ENCODE measurements at regions not wholly inside any gene's neighbourhood (a gene's known extent, or its start where the extent isn't known, plus 50 kb on each side); places are given as distances from the start of the nearest gene placed in this dataset.
"Not testable (repeated sequence)": the region's sequence is repeated elsewhere in the genome, so short reads cannot be mapped to it uniquely, and the experiment has no call there.

DNA sequence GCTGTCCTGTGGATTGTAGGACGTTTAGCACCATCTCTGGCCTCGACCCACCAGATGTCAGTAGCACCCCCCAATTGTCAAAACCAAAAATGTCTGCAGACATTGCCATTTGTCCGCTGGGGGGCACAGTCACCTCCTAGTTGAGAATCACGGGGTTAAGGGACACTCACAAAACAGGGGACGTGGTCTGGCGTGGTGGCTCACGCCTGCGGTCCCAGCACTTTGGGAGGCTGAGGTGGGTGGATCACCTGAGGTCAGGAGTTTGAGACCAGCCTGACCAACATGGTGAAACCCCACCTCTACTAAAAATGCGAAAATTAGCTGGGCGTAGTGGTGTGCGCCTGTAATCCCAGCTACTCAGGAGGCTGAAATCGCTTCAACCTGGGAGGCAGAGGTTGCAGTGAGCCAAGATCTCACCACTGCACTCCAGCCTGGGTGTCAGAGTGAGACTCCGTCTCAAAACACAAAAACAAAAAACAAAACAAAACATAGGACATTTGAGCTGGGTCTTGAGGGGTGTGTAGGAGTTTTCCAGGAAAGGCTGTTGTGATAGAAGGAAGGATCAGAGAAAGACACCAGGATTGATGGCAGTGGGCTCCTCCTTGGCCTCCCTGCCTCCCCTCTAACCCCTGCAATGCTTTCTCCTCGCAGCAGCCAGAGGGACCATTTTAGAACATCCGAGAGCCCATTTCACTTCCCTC, 171.8 kb upstream of the GSE1 start:
- DNase-seq (ENCODE audit: low read depth in 2 of 2), result no peak

DNA sequence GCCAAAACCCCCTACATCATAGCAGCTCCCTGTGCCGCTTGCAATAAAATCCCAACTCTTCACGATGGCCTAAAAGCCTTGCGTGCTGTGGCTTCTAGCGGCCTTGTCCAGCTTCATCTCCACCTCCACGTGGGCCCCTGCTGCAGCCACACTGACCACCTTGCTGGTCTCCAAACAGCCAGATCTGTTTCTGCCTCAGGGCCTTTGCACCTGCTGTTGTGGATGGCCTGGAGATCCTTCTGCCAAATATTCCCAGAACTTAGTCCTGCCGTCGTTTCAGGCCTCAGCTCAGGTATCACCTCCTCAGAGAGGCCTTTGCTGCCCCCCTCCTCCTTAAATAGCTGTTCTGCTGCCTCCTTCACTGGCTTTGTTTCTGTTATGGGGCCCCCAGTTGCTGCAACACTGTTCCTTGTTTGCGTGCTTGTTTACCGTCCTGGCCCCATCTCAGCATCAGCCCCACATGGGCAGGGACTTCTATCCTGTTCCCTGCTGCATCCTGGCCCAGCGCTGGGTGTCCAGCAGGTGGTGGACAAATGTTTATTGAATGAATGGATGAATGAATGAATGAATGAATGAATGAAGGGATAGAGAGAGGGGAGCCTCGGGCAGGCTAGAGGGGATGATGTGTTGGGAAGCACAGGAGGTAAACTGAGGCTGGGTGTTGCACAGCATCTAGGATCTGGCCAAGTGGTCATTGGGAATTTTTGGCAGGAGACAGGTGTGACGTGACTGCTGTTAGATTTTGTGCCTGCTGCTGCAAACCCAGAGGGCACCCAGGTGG, 171.0 kb upstream of the GSE1 start:
- DNase-seq (ENCODE audit: low read depth in 2 of 2), result no peak

DNA sequence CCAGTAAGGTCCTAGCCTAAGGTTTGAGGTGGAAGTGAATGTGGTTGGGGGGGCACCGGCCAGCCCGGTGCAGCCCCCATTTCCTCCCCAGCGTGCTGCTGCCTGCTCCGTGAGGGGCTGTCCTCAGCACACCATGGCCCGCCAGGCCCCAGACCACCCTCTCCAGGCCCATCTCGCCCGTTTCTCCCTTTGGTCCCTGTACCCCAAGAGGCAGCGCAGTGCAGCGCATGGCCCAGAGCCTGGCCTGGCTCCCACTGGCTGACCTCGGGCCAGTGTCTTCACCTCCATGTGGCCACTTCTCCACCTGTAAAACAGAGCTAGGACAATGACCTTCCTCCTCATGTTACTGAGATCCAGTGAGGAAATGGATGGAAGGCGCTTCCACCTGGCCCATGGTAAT, 170.0 kb upstream of the GSE1 start:
- DNase-seq (ENCODE audit: low read depth in 2 of 2), result no peak

DNA sequence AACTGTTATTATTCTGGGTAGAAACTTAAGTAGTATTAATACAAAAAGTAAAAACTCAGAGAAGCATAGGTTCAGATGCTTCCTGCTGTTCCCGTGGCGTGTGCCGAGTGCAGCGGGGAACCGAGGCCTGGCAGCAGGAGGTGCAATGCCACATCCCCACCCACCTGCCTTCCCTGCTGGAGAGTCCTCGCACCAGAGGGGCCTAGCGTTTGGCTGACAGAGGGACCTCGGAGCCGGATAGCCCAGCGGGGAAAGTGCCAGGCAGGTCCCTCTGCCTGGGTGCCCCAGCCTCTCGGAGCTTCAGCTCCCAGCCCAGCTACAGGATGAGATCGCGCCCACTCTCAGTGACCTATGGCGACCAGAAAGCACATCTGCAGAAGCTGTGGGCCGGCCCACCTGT, 169.6 kb upstream of the GSE1 start:
- DNase-seq (ENCODE audit: low read depth in 2 of 2), result no peak

DNA sequence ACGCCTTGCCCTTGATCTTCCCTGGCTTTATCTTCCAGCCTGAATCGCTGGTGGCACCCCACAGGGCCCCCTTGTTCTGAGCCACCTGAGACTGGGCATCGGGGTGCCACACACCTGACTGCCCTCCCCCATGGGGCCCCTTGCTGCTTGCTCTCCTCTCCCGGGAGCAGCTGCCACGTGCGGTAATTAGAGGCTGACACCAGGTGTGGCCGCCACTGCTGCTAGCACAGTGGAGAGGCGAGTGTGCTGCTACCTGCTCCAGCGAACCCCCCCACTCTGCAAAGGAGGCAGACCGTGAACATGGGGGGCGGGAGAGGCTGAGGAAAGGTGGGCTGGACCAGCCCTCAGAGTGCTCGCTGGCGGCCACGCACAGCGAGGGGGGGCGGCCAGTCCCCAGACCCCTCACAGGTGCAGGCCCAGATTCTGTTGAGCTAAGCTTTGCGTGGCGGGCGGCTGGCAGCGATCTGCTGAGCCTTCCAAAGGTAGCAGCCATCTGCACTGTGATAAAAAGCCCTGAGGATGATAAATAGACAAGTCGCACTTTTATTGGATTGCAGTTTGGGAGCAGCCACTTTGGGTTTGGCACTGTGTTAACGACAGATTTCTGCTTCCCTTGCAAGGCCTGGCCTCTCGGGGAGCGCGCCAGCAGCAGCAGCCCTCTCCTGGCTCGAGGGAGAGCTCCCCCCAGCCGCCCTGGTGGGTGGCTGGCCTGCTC, 167.9 kb upstream of the GSE1 start:
- DNase-seq (ENCODE audit: low read depth in 2 of 2), result no peak

DNA sequence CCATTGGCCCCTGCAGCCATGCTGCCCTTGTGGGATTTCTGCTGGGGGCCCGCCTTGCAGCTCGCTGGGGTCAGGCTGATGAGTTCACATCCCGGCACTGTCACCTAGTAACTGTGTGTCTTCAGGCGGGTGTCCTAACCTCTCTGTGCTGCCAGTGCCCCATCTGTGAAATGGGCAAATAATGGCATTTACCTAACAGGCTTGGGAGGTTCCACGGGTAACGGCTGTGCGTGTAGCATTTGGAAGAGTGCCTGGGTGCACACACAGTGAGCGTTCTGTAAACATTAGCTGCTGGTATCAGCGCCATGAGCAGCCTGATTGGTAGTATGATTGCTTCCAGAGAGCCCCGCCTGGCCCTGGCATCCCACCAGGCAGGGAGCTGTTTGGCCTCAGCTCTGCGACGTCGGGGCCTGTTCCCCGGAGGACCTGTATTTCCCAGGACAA, 167.3 kb upstream of the GSE1 start:
- no peak for DNase-seq (ENCODE audit: low read depth in 2 of 2)

DNA sequence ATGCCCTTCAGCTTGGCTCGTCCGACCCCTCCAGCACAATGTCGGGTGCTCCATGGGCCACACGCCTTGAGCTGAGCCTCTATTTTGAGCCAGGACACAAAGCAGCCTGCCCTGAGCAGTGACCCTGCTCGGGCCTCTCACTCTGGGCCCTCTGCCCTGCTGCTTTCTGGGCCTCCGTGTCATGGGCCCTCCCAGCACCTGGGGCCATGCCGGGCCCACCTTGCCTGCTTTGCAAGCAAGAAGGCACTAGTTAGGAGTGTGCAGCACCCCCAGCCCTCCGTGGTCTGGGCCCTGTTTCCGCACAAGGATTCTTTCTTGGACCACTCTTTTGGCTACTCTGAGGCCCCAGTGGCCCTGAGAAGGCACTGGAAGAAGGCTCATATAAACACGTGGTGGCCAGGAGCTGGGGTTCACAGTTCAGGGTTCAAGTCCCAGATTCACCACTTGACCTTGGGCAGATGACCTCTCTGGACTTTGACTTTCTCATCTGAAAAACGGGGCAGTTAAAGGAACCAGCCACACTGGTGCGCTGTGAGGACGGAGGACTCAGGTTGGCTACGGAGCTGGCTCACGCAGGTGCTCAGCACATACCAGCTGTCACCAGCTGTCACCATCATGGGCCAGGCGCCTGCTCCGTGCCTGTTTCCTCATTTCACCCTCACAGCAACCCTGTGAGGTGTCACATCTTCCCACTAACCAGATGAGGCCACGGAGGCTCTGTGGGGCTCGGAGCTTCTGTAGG, 166.0 kb upstream of the GSE1 start:
- no peak for DNase-seq (ENCODE audit: low read depth in 2 of 2)

DNA sequence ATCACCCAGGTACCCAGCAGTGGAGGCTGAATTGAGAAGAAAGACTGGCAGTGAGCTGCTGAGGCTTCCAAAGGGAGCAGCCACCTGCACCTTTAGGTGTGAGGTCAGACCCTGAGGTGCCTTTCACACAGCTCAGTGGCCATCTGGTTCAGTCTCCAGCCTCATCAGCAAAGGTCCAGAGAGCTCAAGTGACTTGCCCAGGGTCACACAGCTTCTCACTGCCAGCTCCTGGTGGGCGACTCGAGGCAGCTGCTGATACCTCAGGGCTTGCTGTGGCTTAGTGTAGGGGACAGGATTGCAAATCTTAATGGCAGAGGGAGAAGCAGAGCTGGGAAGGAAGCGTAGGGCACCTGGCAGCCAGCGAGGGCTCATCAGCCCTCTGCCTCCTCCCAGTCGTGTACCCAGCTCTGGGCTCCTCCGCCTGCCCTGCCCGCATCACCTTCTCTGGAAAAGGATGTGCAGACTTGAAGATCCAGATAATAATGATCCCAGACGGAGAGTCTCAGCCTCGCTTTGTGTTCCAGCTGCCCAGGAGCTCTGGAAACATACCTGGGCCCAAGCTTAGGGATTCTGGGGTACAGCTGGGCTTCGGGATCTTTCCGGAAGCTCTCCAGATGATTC, 165.3 kb upstream of the GSE1 start:
- no peak for DNase-seq (ENCODE audit: low read depth in 2 of 2)

DNA sequence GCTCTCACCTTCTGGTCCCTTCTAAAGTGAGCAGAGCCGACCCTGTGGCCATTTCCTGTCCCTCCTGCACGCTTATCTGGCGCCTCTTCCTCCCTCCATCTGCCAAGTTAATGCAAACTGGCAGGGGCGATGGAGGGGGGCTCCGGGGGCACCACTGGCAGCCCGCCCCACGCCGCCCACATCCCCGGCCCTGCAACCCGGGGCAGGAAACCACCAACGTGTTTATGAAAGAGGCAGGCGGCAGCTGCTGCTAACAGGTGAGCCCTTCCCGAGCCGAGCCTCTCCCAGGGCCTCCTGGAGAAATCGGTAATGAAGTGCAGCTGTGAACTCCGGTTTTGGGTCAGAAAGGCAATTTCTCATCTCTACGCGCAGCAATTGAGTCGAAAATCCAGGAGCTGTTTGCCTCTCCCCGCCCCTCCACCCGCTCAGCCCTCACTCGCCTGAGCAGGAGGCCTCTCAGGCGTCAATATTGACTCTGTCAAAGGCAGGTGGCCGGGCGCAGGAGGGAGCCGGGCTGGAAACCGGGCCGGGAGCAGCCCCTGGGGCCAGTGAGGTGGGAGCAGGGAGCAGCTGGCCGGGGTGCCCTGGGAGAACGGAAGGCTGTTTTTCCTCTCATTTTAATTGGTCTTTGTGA, 164.4 kb upstream of the GSE1 start:
- DNase-seq (ENCODE audit: low read depth in 2 of 2), result no peak

DNA sequence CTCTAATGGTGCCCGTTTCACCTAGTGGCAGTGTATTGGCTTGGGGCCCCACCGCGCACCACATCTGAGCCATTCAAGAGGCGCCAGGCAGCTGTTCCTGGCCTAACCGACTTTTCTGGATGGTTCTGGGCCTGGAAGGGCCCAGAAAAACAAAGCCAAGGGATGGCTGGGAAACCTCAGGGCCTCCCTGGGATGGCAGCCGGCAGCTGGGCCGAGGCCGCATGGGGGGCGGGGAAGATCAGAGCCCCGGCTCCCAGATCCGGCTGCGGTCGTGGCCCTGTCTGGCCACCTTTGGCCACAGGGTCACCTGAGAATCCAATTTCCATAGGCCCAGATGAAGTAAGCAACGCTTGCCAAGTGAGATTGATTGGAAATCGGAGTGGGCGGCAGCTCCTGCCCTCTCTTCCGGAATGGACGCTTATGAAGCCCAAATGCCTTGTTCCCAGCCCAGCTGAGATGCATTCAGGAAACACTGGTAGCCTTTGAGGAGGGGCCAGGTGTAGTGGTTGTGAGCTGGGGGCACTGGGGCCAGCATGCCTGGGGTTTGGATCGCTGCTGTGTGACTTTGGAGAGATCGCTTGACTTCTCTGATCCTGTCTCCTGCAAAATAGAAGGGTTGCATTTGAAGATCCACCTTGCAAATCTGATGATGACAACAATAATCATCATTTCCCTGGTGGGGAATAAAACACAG, 163.8 kb upstream of the GSE1 start:
- no peak for DNase-seq (ENCODE audit: low read depth in 2 of 2)

DNA sequence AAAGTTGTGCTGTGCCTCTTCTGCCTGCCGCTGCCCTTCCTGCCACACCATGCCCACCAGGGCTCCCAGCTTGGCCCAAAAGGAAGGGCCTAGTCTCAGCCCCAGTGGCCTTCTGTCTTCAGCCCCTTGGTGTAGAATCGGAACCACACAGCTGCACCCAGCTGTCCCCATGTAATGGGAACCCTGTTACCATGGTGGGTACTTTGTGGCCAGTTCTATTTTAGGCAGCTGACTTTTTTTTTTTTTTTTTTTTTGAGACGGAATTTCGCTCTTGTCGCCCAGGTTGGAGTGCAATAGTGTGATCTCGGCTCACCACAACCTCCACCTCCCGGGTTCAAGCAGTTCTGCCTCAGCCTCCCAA, 163.3 kb upstream of the GSE1 start:
- DNase-seq (ENCODE audit: low read depth in 2 of 2), result no peak

DNA sequence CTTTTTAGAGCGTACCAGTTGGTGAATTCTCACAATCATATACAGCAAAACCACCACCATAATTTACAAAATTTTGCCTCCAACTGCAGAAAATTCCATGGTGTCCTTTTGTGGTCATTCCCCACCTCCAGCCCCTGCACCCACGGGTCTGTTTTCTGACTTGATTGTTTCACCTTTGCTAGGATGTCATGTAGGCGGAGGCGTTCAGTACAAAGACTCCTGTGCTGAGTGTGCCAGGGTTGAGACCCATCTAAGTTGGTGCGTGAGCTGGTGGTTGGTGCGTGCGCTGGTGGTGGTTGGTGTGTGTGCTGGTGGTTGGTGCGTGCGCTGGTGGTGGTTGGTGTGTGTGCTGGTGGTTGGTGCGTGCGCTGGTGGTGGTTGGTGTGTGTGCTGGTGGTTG, 162.0 kb upstream of the GSE1 start:
- not testable (repeated sequence) for DNase-seq (ENCODE audit: low read depth in 2 of 2)

DNA sequence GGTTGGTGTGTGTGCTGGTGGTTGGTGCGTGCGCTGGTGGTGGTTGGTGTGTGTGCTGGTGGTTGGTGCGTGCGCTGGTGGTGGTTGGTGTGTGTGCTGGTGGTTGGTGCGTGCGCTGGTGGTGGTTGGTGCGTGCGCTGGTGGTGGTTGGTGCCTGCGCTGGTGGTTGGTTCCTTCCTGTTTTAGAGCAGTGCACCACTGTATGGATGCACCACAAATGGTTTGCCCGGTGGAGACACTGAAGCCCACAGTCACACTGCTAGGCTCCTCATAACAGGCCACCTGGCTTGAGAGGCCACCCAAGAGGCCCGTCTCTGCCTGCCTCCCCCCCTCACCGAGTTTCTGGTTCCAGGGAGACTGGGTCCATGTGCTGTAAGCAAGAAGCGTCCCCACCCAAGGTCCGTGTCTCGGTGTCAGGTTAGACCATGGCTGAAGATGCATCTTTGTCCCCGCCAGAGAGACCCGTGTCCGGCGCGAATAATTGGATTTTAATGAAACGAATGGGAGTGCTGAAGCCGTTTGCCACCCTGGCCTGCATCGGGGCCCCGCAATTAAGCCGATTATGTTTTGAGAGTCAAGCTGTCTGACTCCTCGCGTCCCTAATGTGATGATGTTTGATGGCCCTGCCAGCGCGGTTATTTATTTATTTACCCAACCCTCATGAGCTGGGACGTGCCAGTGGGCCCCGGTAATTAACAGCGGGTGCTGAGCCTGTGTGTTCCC, 161.3 kb upstream of the GSE1 start:
- no peak for DNase-seq (ENCODE audit: low read depth in 2 of 2)

DNA sequence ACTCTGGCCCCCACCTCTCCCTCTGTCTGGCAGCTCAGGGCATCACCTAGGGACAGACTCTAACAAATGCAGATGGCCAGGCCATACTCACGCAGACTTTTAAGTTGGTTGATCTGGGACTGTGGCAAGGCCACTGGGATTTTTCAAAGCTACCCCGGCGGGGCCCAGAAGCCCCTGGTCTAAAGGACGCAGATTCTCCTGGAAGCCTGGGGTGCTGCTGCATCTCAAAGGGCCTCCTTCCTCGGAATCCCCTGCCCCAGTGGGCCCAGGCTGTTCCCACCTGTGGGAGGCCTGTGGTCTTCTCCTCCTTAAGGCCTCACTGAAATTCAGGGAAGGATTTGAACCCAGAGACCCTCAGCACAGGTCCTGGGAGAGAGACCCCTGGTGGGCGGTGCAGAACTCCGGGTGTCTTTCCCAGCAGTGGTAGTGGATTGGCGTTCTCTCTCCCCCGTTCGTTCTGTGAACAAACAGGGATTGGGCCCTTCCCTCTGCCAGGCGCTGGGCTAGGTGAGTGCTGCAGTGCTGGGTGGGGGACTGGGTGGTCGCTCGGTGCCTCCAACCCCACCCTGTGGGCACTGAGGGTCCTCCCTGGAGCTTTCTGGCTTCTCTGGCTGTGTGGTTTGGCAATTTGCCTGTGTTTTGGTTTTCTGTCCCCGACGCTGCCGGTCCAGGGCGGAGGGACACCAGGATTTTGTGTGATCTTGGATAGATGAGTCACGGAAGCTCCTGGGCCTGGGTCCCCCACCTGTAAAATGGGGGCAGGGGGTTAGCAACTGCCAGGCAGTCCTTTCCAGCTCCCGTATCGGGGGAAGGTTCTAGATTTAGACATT, 160.5 kb upstream of the GSE1 start:
- DNase-seq (ENCODE audit: low read depth in 2 of 2), result no peak

DNA sequence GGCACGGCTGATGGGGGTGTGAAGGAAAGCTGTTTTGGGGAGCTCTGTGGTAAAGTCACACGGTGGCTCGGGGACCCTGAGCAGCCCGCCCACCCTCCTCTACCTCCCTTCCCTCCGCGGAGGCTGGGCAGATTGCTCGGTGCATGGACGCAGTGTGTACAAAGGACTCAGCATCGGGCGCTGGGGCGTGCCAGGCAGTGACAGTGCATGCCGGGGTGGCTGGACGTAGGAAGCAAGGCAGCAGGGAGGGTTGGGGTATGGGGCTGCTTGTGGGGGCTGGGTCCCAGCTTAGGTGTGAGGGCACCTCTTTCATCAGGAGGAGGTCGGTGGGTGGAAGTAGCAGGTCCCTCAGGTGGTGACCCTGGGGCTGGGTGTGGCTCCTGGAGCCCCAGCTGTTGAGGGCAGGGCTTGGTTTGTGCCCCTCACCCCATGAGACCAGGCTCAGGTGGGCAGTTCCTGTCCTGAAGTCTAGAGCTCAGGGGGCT, 159.9 kb upstream of the GSE1 start:
- DNase-seq (ENCODE audit: low read depth in 2 of 2), result no peak

DNA sequence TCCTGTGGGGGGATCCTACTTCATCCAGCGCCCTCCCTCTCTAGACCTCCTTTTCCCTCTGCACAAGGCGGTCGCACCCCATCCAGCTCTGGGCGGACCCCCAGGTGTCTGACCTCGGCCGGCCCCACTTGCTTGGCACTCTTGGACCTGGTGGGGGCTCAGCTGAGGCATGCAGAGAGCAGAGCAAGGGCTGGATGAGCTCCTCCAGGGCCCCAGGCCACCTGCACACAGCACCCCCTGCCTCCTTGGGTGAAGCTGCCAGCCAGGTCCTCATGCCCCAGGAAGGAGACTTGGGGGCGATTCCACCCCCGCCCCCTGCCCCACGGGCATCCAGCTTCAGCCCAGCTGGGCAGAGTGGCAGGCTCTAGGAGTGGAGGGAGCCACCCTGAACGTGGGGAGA, 159.4 kb upstream of the GSE1 start:
- no peak for DNase-seq (ENCODE audit: low read depth in 2 of 2)

DNA sequence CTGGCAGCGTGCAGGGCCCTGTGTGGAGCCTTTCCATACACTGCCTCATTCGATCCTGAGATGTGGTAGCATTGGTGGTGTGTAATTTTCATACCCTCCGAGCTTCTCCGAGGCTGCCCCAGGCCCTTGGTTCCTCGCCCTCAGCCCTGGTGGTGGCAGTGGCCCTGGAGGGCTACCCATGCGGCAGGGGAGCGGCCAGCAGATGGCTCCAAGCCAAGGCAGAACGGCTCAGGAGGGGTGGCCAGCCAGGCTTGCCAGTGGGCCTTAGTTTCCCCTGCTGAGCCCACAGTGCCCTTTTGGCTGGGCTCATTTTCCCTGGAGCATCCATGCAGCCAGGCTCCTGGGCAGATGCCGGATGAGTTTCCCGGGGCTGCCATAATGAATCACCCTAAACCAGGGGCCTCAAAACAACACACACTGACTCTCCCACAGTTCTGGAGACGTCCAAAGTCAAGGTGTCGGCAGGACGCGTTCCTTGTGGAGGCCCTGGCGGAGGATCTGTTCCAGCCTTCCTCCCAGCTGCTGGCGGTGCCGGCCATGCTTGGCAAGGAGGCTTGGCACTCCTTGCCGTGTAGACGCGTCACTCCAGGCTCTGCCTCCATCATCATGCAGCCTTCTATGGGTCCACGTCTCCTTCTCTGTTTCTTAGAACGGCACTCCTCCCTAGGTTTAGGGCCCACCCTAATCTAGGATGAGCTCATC, 158.8 kb upstream of the GSE1 start:
- no peak for DNase-seq (ENCODE audit: low read depth in 2 of 2)

DNA sequence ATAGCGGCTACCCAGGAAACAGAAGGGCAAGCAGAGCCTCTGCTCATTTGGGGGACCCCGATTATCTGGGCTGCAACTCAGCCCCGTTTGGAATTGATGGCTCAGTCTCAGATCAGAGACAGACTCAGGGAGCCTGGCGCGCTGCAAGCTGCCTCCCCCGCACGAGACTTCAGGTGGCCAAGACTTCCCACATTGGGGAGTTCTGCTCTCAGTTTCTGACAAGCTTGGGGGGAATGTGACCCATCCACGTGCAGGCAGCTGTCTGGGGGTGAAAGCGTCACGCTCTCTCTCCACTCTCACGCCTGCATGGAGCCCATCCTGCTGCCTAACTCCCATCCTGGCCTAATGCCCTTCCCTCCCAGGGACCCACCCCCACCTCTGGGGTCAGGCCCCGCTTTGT, 157.6 kb upstream of the GSE1 start:
- no peak for DNase-seq (ENCODE audit: low read depth in 2 of 2)

Data from activated CD4-positive, alpha-beta T cell treated with anti-CD3 and anti-CD28 coated beads for 24 hours (primary cell).